Osteocyte (in vitro differentiated cells): ENCODE measurements at regions not wholly inside any gene's neighbourhood (a gene's known extent, or its start where the extent isn't known, plus 50 kb on each side); places are given as distances from the start of the nearest gene placed in this dataset.

Source experiments
- DNase-seq: peaks from one replicate; pipeline ENCODE4 v3.0.0; 2021; ENCODE audit warnings: mixed read lengths; ENCODE audit not compliant: unreplicated experiment; ENCODE audit errors: extremely low spot score
- H3K27ac Mint-ChIP-seq: one replicate; pipeline ENCODE4 v1.8.0; 2021; ENCODE audit warnings: mild to moderate bottlenecking, mixed read lengths; ENCODE audit not compliant: unreplicated experiment
- H3K27me3 Mint-ChIP-seq: one replicate; pipeline ENCODE4 v1.8.0; 2021; ENCODE audit warnings: mixed read lengths; ENCODE audit not compliant: unreplicated experiment
- H3K36me3 Mint-ChIP-seq: one replicate; pipeline ENCODE4 v1.8.0; 2021; ENCODE audit warnings: mixed read lengths; ENCODE audit not compliant: unreplicated experiment
- H3K4me1 Mint-ChIP-seq: one replicate; pipeline ENCODE4 v1.8.0; 2021; ENCODE audit warnings: mixed read lengths; ENCODE audit not compliant: unreplicated experiment
- H3K4me3 Mint-ChIP-seq: one replicate; pipeline ENCODE4 v1.8.0; 2021; ENCODE audit warnings: mild to moderate bottlenecking, moderate library complexity, mixed read lengths; ENCODE audit not compliant: unreplicated experiment
- H3K9me3 Mint-ChIP-seq: one replicate; pipeline ENCODE4 v1.8.0; 2021; ENCODE audit warnings: mixed read lengths; ENCODE audit not compliant: unreplicated experiment
- CTCF ChIP-seq: fragments of 200-600 bp; sonication (generic); IDR thresholded peaks from 2 replicates; pipeline ENCODE4 v1.5.0; 2021; ENCODE audit warnings: antibody characterized with exemption, mild to moderate bottlenecking, moderate library complexity

GRCh38 chr5:96222129-96222528 lies 210.9 kb downstream of the PCSK1 start:
- Mint-ChIP-seq H3K4me3 (no peak overlapping the region), H3K27ac (no peak overlapping the region)

GRCh38 chr5:96220610-96221390 lies 212.2 kb downstream of the PCSK1 start:
- peak overlapping the region; percentile 85 for H3K27ac Mint-ChIP-seq
- no peaks in the 10 kb centered on the region for H3K27me3 Mint-ChIP-seq
- no peaks in the 10 kb centered on the region for H3K36me3 Mint-ChIP-seq
- peaks cover 12% of the 10 kb centered on the region for H3K9me3 Mint-ChIP-seq
- DNase-seq: no peak
- no peak for TF ChIP-seq CTCF
- peaks cover 41% of the 10 kb centered on the region for H3K4me1 Mint-ChIP-seq
- no peak overlapping the region for H3K4me3 Mint-ChIP-seq

More at GRCh38 chr5:96222129-96222528, 210.9 kb downstream of the PCSK1 start:
- Mint-ChIP-seq H3K27me3 (no peaks in the 10 kb centered on the region), H3K9me3 (peaks cover 12% of the 10 kb centered on the region), H3K36me3 (no peaks in the 10 kb centered on the region), H3K4me1 (peaks cover 52% of the 10 kb centered on the region)
- TF ChIP-seq CTCF: no peak
- no peak for DNase-seq

- H3K4me3 Mint-ChIP-seq: no peak overlapping the region
- H3K27ac Mint-ChIP-seq: peak overlapping the region; percentile 85
- H3K36me3 Mint-ChIP-seq: no peaks in the 10 kb centered on the region
- peaks cover 41% of the 10 kb centered on the region for H3K4me1 Mint-ChIP-seq
- no peak for DNase-seq
- no peaks in the 10 kb centered on the region for H3K27me3 Mint-ChIP-seq
- H3K9me3 Mint-ChIP-seq: peaks cover 12% of the 10 kb centered on the region
- no peak for TF ChIP-seq CTCF
Observed at GRCh38 chr5:96219580-96220281, 213.3 kb downstream of the PCSK1 start.

GRCh38 chr5:96218653-96219052 lies 214.4 kb downstream of the PCSK1 start:
- Mint-ChIP-seq H3K4me3 (no peak overlapping the region), H3K4me1 (peaks cover 47% of the 10 kb centered on the region), H3K27me3 (no peaks in the 10 kb centered on the region), H3K9me3 (peaks cover 12% of the 10 kb centered on the region), H3K27ac (no peak overlapping the region), H3K36me3 (no peaks in the 10 kb centered on the region)
- TF ChIP-seq CTCF: no peak
- DNase-seq: no peak
